ENCODE measurements at regions not wholly inside any gene's neighbourhood (a gene's known extent, or its start where the extent isn't known, plus 50 kb on each side); places are given as distances from the start of the nearest gene placed in this dataset.

DNA sequence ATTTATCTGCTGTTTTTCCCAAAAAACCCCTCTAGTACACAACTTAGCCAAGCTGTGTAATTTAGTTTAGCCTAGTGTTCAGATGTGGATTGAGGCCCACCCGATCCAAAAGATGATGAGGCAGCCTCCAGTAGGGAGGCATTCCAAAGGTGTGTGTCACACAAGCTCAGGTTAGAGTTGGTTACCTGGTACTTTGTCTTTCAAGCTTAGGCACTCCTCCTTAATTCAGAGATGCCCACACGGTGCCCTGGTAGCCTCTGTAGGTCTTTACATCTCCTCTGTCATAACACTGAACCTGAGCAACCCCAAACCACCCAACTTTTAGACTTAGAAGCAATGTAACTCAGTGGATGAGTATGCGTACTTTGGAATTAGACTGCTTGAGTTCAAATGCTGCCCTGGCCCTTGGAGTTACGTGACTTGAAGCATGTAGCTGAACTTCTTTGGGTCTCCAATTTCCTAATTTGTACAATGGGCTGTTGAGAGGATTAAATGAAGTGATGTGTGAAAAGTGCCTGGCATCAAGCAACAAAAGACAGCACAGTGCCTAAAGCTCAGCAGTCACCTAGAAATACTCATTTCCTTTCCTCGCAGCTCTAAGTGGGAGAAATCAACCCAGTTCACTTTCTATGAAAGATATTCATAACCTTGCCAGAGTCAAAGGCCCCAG lies 284.6 kb upstream of the RARB start:
- no peak for DNase-seq (ENCODE audit: low read depth)
- TF ChIP-seq, protein P1, sequence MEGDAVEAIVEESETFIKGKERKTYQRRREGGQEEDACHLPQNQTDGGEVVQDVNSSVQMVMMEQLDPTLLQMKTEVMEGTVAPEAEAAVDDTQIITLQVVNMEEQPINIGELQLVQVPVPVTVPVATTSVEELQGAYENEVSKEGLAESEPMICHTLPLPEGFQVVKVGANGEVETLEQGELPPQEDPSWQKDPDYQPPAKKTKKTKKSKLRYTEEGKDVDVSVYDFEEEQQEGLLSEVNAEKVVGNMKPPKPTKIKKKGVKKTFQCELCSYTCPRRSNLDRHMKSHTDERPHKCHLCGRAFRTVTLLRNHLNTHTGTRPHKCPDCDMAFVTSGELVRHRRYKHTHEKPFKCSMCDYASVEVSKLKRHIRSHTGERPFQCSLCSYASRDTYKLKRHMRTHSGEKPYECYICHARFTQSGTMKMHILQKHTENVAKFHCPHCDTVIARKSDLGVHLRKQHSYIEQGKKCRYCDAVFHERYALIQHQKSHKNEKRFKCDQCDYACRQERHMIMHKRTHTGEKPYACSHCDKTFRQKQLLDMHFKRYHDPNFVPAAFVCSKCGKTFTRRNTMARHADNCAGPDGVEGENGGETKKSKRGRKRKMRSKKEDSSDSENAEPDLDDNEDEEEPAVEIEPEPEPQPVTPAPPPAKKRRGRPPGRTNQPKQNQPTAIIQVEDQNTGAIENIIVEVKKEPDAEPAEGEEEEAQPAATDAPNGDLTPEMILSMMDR (IDR thresholded peaks at IDR 0.05; ENCODE audit: low read depth, low read length, missing control alignments): no peak
- no peak overlapping the region for H3K4me3 ChIP-seq (ENCODE audit: low read depth, low read length)

- H3K4me3 ChIP-seq (ENCODE audit: low read depth, low read length): no peak overlapping the region
- no peak for DNase-seq (ENCODE audit: low read depth)
- TF ChIP-seq, protein P1 (IDR thresholded peaks at IDR 0.05; ENCODE audit: low read depth, low read length, missing control alignments): no peak
Observed at GRCh38 chr3:25144430-25144829, 283.6 kb upstream of the RARB start.

GRCh38 chr3:25145176-25145575 lies 282.9 kb upstream of the RARB start:
- DNase-seq (ENCODE audit: low read depth): no peak
- no peak overlapping the region for H3K4me3 ChIP-seq (ENCODE audit: low read depth, low read length)
- TF ChIP-seq, protein P1 (IDR thresholded peaks at IDR 0.05; ENCODE audit: low read depth, low read length, missing control alignments): no peak

DNA sequence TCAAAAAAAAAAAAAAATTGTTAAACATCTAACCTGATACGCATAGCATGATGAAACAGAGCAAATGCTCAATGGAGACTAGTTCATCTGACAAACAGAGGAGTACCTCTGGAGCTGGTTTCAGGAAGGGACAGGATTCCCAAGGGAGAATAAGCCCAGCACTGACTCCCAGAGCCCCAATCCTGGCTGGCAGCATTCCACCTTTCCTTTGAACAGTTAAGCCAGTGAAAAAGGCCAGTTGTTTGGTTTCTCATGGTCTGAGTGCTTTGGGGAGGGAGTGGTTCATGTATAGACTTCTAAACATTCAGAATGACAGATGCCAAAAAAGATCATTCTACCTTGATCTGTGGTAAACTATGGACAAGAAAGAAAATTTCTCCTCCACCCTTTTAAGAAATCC lies 277.9 kb upstream of the RARB start:
- TF ChIP-seq, protein P1 (IDR thresholded peaks at IDR 0.05; ENCODE audit: low read depth, low read length, missing control alignments): no peak
- no peak overlapping the region for H3K4me3 ChIP-seq (ENCODE audit: low read depth, low read length)
- no peak for DNase-seq (ENCODE audit: low read depth)

DNA sequence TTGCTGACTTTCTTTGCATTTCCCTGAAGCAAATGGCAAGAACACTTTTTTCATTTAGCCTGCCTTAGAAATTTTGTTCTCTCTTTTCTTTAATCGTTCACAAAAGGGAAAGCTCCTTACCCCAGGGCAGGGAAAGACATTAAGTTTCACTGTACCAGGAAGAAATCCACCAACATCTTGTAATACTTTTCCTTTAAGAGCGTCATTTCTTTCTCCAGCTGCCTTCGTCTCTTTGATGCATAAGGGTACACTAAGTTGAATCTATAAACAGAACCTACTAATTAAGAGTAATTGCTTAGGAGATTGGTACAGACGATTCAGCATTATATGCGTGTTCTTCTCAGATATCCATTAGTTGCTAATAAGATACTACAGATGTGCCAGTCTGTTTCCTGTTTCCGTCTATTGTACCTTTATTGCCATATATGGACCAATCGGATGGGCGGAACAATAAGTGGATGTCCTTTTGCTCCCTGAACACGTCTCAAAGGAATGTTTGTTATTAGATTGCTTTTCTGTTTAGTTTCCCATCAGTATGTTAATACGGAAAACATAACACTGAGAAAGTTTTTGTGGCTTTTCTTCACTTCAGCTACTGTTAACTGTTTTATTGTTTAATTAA lies 276.7 kb upstream of the RARB start:
- TF ChIP-seq, protein P1 (IDR thresholded peaks at IDR 0.05; ENCODE audit: low read depth, low read length, missing control alignments): no peak
- no peak overlapping the region for H3K4me3 ChIP-seq (ENCODE audit: low read depth, low read length)
- DNase-seq (ENCODE audit: low read depth): no peak

- TF ChIP-seq, protein P1 (IDR thresholded peaks at IDR 0.05; ENCODE audit: low read depth, low read length, missing control alignments): no peak
- H3K4me3 ChIP-seq (ENCODE audit: low read depth, low read length): no peak overlapping the region
- no peak for DNase-seq (ENCODE audit: low read depth)
Observed at GRCh38 chr3:25151903-25152295, 276.2 kb upstream of the RARB start.

DNA sequence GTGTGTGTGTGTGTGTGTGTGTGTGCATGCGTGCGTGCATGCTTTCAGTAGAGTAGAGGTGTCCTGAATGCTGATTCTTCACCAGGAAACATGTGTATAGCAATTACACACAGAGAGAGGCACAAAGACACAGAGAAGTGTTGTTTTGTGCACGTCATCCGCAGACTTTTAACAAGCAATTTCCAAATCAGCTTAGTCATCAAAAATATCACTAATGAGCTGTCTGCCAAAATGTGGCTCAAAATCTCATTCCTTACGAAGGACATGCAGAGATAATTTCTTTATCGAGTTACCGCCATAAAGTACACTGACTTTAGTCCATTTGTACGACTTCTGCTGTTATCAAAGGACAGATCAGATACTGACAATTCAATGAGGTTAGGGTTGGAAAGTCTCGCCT lies 274.9 kb upstream of the RARB start:
- TF ChIP-seq, protein P1 (IDR thresholded peaks at IDR 0.05; ENCODE audit: low read depth, low read length, missing control alignments): no peak
- no peak for DNase-seq (ENCODE audit: low read depth)
- H3K4me3 ChIP-seq (ENCODE audit: low read depth, low read length): no peak overlapping the region

Data from GM12864 (cell line).